ENCODE measurements at regions not wholly inside any gene's neighbourhood (a gene's known extent, or its start where the extent isn't known, plus 50 kb on each side); places are given as distances from the start of the nearest gene placed in this dataset.

- H3K27ac ChIP-seq (ENCODE audit: low read depth in 2 of 2, low read length in 1 of 2): no peak overlapping the region
- no peaks in the 10 kb centered on the region for H3K4me1 ChIP-seq (ENCODE audit: control insufficient read depth in 2 of 2, insufficient read depth in 2 of 2, low read length in 1 of 2)
- WGBS, 2 donors: 44 to 54% methylated on average over 2 of the region's 2 CpGs
- no peaks in the 10 kb centered on the region for H3K9me3 ChIP-seq (ENCODE audit: control insufficient read depth in 2 of 2, insufficient read depth in 1 of 2, low read depth in 1 of 2, low read length in 1 of 2)
- no peak overlapping the region for H3K4me3 ChIP-seq (ENCODE audit: low read depth in 1 of 2, low read length in 2 of 2)
- no peaks in the 10 kb centered on the region for H3K36me3 ChIP-seq (ENCODE audit: control insufficient read depth in 2 of 2, insufficient read depth in 2 of 2, low read length in 1 of 2)
- no peaks in the 10 kb centered on the region for H3K27me3 ChIP-seq (ENCODE audit: control insufficient read depth in 1 of 2, insufficient read depth in 2 of 2, low read length in 2 of 2)
Observed at GRCh38 chr1:83026745-83027144, 972.2 kb downstream of the TTLL7 start.

GRCh38 chr1:83024251-83024767, 974.6 kb downstream of the TTLL7 start:
- WGBS, 2 donors: 82 to 83% methylated on average over 2 of the region's 2 CpGs
- Histone ChIP-seq H3K4me3 (ENCODE audit: low read depth in 1 of 2, low read length in 2 of 2) (no peak overlapping the region), H3K27me3 (ENCODE audit: control insufficient read depth in 1 of 2, insufficient read depth in 2 of 2, low read length in 2 of 2) (no peaks in the 10 kb centered on the region), H3K4me1 (ENCODE audit: control insufficient read depth in 2 of 2, insufficient read depth in 2 of 2, low read length in 1 of 2) (no peaks in the 10 kb centered on the region), H3K36me3 (ENCODE audit: control insufficient read depth in 2 of 2, insufficient read depth in 2 of 2, low read length in 1 of 2) (no peaks in the 10 kb centered on the region), H3K9me3 (ENCODE audit: control insufficient read depth in 2 of 2, insufficient read depth in 1 of 2, low read depth in 1 of 2, low read length in 1 of 2) (no peaks in the 10 kb centered on the region), H3K27ac (ENCODE audit: low read depth in 2 of 2, low read length in 1 of 2) (no peak overlapping the region)

GRCh38 chr1:83023212-83023611, 975.7 kb downstream of the TTLL7 start:
- Histone ChIP-seq H3K36me3 (ENCODE audit: control insufficient read depth in 2 of 2, insufficient read depth in 2 of 2, low read length in 1 of 2) (no peaks in the 10 kb centered on the region), H3K4me1 (ENCODE audit: control insufficient read depth in 2 of 2, insufficient read depth in 2 of 2, low read length in 1 of 2) (no peaks in the 10 kb centered on the region), H3K4me3 (ENCODE audit: low read depth in 1 of 2, low read length in 2 of 2) (no peak overlapping the region), H3K27me3 (ENCODE audit: control insufficient read depth in 1 of 2, insufficient read depth in 2 of 2, low read length in 2 of 2) (no peaks in the 10 kb centered on the region), H3K27ac (ENCODE audit: low read depth in 2 of 2, low read length in 1 of 2) (no peak overlapping the region), H3K9me3 (ENCODE audit: control insufficient read depth in 2 of 2, insufficient read depth in 1 of 2, low read depth in 1 of 2, low read length in 1 of 2) (no peaks in the 10 kb centered on the region)
- WGBS, 2 donors: 86 to 88% methylated on average over 2 of the region's 2 CpGs

GRCh38 chr1:83022206-83022605, 976.7 kb downstream of the TTLL7 start:
- no peak overlapping the region for H3K4me3 ChIP-seq (ENCODE audit: low read depth in 1 of 2, low read length in 2 of 2)
- 92% methylated on average over 1 of the region's 1 CpG for WGBS, 2 donors
- no peak overlapping the region for H3K27ac ChIP-seq (ENCODE audit: low read depth in 2 of 2, low read length in 1 of 2)
- H3K9me3 ChIP-seq (ENCODE audit: control insufficient read depth in 2 of 2, insufficient read depth in 1 of 2, low read depth in 1 of 2, low read length in 1 of 2): no peaks in the 10 kb centered on the region
- no peaks in the 10 kb centered on the region for H3K36me3 ChIP-seq (ENCODE audit: control insufficient read depth in 2 of 2, insufficient read depth in 2 of 2, low read length in 1 of 2)
- H3K27me3 ChIP-seq (ENCODE audit: control insufficient read depth in 1 of 2, insufficient read depth in 2 of 2, low read length in 2 of 2): no peaks in the 10 kb centered on the region
- no peaks in the 10 kb centered on the region for H3K4me1 ChIP-seq (ENCODE audit: control insufficient read depth in 2 of 2, insufficient read depth in 2 of 2, low read length in 1 of 2)

- 40 to 57% methylated on average over 4 of the region's 4 CpGs for WGBS, 2 donors
- Histone ChIP-seq H3K36me3 (ENCODE audit: control insufficient read depth in 2 of 2, insufficient read depth in 2 of 2, low read length in 1 of 2) (no peaks in the 10 kb centered on the region), H3K27ac (ENCODE audit: low read depth in 2 of 2, low read length in 1 of 2) (no peak overlapping the region), H3K9me3 (ENCODE audit: control insufficient read depth in 2 of 2, insufficient read depth in 1 of 2, low read depth in 1 of 2, low read length in 1 of 2) (no peaks in the 10 kb centered on the region), H3K4me3 (ENCODE audit: low read depth in 1 of 2, low read length in 2 of 2) (no peak overlapping the region), H3K27me3 (ENCODE audit: control insufficient read depth in 1 of 2, insufficient read depth in 2 of 2, low read length in 2 of 2) (no peaks in the 10 kb centered on the region), H3K4me1 (ENCODE audit: control insufficient read depth in 2 of 2, insufficient read depth in 2 of 2, low read length in 1 of 2) (no peaks in the 10 kb centered on the region)
Observed at GRCh38 chr1:83017701-83018100, 981.2 kb downstream of the TTLL7 start.

- H3K4me3 ChIP-seq (ENCODE audit: low read depth in 1 of 2, low read length in 2 of 2): no peak overlapping the region
Observed at GRCh38 chr1:83017276-83017675, 981.7 kb downstream of the TTLL7 start.

GRCh38 chr1:83016354-83016849, 982.5 kb downstream of the TTLL7 start:
- no peaks in the 10 kb centered on the region for H3K27me3 ChIP-seq (ENCODE audit: control insufficient read depth in 1 of 2, insufficient read depth in 2 of 2, low read length in 2 of 2)
- peaks cover 0 to 2% of the 10 kb centered on the region in 2 donors for H3K4me1 ChIP-seq (ENCODE audit: control insufficient read depth in 2 of 2, insufficient read depth in 2 of 2, low read length in 1 of 2)
- H3K27ac ChIP-seq (ENCODE audit: low read depth in 2 of 2, low read length in 1 of 2): no peak overlapping the region
- 82 to 86% methylated on average over 1 of the region's 1 CpG for WGBS, 2 donors
- H3K36me3 ChIP-seq (ENCODE audit: control insufficient read depth in 2 of 2, insufficient read depth in 2 of 2, low read length in 1 of 2): no peaks in the 10 kb centered on the region
- no peaks in the 10 kb centered on the region for H3K9me3 ChIP-seq (ENCODE audit: control insufficient read depth in 2 of 2, insufficient read depth in 1 of 2, low read depth in 1 of 2, low read length in 1 of 2)
- H3K4me3 ChIP-seq (ENCODE audit: low read depth in 1 of 2, low read length in 2 of 2): no peak overlapping the region

More at GRCh38 chr1:83017276-83017675, 981.7 kb downstream of the TTLL7 start:
- no peak overlapping the region for H3K27ac ChIP-seq (ENCODE audit: low read depth in 2 of 2, low read length in 1 of 2)
- WGBS, 2 donors: 49 to 51% methylated on average over 1 of the region's 1 CpG
- H3K9me3 ChIP-seq (ENCODE audit: control insufficient read depth in 2 of 2, insufficient read depth in 1 of 2, low read depth in 1 of 2, low read length in 1 of 2): no peaks in the 10 kb centered on the region
- no peaks in the 10 kb centered on the region for H3K36me3 ChIP-seq (ENCODE audit: control insufficient read depth in 2 of 2, insufficient read depth in 2 of 2, low read length in 1 of 2)
- peaks cover 0 to 2% of the 10 kb centered on the region in 2 donors for H3K4me1 ChIP-seq (ENCODE audit: control insufficient read depth in 2 of 2, insufficient read depth in 2 of 2, low read length in 1 of 2)
- no peaks in the 10 kb centered on the region for H3K27me3 ChIP-seq (ENCODE audit: control insufficient read depth in 1 of 2, insufficient read depth in 2 of 2, low read length in 2 of 2)

- no peaks in the 10 kb centered on the region for H3K36me3 ChIP-seq (ENCODE audit: control insufficient read depth in 2 of 2, insufficient read depth in 2 of 2, low read length in 1 of 2)
- no peak overlapping the region for H3K27ac ChIP-seq (ENCODE audit: low read depth in 2 of 2, low read length in 1 of 2)
- no peak overlapping the region for H3K4me3 ChIP-seq (ENCODE audit: low read depth in 1 of 2, low read length in 2 of 2)
- no peaks in the 10 kb centered on the region for H3K27me3 ChIP-seq (ENCODE audit: control insufficient read depth in 1 of 2, insufficient read depth in 2 of 2, low read length in 2 of 2)
- peaks cover 0 to 2% of the 10 kb centered on the region in 2 donors for H3K4me1 ChIP-seq (ENCODE audit: control insufficient read depth in 2 of 2, insufficient read depth in 2 of 2, low read length in 1 of 2)
- WGBS, 2 donors: 91 to 94% methylated on average over 2 of the region's 2 CpGs
- H3K9me3 ChIP-seq (ENCODE audit: control insufficient read depth in 2 of 2, insufficient read depth in 1 of 2, low read depth in 1 of 2, low read length in 1 of 2): no peaks in the 10 kb centered on the region
Observed at GRCh38 chr1:83015163-83015562, 983.8 kb downstream of the TTLL7 start.

GRCh38 chr1:83012950-83013349, 986.0 kb downstream of the TTLL7 start:
- H3K36me3 ChIP-seq (ENCODE audit: control insufficient read depth in 2 of 2, insufficient read depth in 2 of 2, low read length in 1 of 2): no peaks in the 10 kb centered on the region
- no peaks in the 10 kb centered on the region for H3K9me3 ChIP-seq (ENCODE audit: control insufficient read depth in 2 of 2, insufficient read depth in 1 of 2, low read depth in 1 of 2, low read length in 1 of 2)
- no peak overlapping the region for H3K27ac ChIP-seq (ENCODE audit: low read depth in 2 of 2, low read length in 1 of 2)
- peaks cover 0 to 2% of the 10 kb centered on the region in 2 donors for H3K4me1 ChIP-seq (ENCODE audit: control insufficient read depth in 2 of 2, insufficient read depth in 2 of 2, low read length in 1 of 2)
- H3K27me3 ChIP-seq (ENCODE audit: control insufficient read depth in 1 of 2, insufficient read depth in 2 of 2, low read length in 2 of 2): no peaks in the 10 kb centered on the region
- H3K4me3 ChIP-seq (ENCODE audit: low read depth in 1 of 2, low read length in 2 of 2): no peak overlapping the region

GRCh38 chr1:83011265-83011664, 987.7 kb downstream of the TTLL7 start:
- H3K9me3 ChIP-seq (ENCODE audit: control insufficient read depth in 2 of 2, insufficient read depth in 1 of 2, low read depth in 1 of 2, low read length in 1 of 2): no peaks in the 10 kb centered on the region
- no peaks in the 10 kb centered on the region for H3K27me3 ChIP-seq (ENCODE audit: control insufficient read depth in 1 of 2, insufficient read depth in 2 of 2, low read length in 2 of 2)
- 43 to 61% methylated on average over 1 of the region's 1 CpG for WGBS, 2 donors
- peaks cover 0 to 2% of the 10 kb centered on the region in 2 donors for H3K4me1 ChIP-seq (ENCODE audit: control insufficient read depth in 2 of 2, insufficient read depth in 2 of 2, low read length in 1 of 2)
- no peaks in the 10 kb centered on the region for H3K36me3 ChIP-seq (ENCODE audit: control insufficient read depth in 2 of 2, insufficient read depth in 2 of 2, low read length in 1 of 2)
- H3K4me3 ChIP-seq (ENCODE audit: low read depth in 1 of 2, low read length in 2 of 2): no peak overlapping the region
- no peak overlapping the region for H3K27ac ChIP-seq (ENCODE audit: low read depth in 2 of 2, low read length in 1 of 2)

Measured in esophagus (tissue), 2 donors.